NCI-H1436 (cell line): ENCODE measurements at regions not wholly inside any gene's neighbourhood (a gene's known extent, or its start where the extent isn't known, plus 50 kb on each side); places are given as distances from the start of the nearest gene placed in this dataset.
"Not testable (repeated sequence)": the region's sequence is repeated elsewhere in the genome, so short reads cannot be mapped to it uniquely, and the experiment has no call there.

Experiments
- DNase-seq: peaks from one replicate; lab custom pipeline; 2025; lab: John Stamatoyannopoulos, UW

DNA sequence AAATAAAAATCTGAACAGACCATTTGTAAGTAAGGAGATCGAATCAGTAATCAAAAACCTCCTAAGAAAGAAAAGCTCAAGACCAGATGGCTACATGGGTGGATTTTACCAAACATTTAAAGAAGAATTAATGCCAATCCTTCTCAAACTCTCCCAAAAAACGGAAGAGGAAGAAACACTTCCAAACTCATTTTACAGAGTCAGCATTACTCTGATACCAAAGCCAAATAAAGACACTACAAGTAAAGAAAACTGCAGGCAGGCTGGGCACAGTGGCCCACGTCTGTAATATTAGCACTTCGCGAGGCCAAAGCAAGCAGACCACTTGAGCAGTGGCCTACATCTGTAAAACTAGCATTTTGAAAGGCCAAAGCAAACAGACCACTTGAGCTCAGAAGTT, 159.8 kb downstream of the DPY19L2 start:
- no peak for DNase-seq

DNA sequence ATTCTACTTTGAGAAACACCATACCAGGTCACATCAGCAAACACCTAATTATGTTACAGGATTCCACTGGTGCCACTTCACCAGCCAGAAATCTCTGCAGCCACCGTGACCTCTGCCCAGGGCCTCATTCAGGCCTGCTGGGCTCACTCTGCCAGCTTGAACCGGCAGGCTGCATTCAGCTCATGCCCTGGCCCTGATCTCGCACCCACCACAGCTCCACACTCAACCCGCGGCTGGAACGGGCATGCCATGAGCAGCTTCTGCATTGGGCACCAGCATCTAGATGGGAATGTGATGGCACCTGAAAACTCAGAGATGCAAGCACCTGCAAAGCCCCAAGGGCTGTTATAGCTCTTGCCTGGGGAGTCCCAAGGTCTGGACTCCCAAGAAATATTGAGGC, 168.7 kb downstream of the DPY19L2 start:
- no peak for DNase-seq

GRCh38 chr12:63498239-63498638, 170.1 kb downstream of the DPY19L2 start:
- no peak for DNase-seq

- no peak for DNase-seq
Measured at GRCh38 chr12:63496654-63497053, 171.6 kb downstream of the DPY19L2 start.

DNA sequence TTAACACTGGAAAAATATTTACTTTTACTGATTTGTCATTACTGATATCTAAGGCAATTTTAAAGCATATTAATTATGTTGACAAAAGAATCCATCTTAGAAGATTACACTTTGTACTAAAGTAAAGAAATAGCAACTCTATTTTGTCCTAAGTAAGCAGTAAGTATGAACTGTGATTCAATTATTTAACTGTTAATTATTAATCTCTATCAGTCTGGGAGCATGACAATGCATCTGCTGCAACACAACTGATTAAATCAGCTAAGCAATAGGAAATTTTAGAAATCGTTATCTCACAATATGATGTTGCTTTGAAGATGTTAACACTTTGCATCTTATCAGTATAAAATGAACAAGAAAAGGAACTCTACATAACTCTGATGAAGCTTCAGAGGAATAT, 172.3 kb downstream of the DPY19L2 start:
- no peak for DNase-seq

GRCh38 chr12:63493357-63493756, 174.9 kb downstream of the DPY19L2 start:
- not testable (repeated sequence) for DNase-seq

GRCh38 chr12:63480186-63480585, 188.1 kb downstream of the DPY19L2 start:
- DNase-seq: no peak

DNA sequence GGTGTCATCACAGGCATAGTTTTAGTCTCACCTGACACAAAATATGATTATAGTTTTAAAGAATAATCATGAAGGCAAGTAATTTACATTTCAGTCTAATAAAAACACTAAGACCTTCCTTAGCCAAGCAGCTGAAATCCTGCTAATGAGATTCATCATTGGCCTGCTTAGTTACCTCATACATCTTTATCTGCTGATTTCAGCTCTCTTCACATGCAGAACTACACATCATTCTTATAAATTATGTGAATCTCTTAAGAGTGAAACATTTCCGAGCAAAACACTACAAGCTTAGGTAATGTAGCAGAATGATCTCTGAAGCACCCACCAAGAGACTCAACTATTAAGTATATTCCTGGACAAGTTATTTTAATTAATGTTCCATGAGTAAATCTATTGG, 198.1 kb downstream of the DPY19L2 start:
- no peak for DNase-seq

DNA sequence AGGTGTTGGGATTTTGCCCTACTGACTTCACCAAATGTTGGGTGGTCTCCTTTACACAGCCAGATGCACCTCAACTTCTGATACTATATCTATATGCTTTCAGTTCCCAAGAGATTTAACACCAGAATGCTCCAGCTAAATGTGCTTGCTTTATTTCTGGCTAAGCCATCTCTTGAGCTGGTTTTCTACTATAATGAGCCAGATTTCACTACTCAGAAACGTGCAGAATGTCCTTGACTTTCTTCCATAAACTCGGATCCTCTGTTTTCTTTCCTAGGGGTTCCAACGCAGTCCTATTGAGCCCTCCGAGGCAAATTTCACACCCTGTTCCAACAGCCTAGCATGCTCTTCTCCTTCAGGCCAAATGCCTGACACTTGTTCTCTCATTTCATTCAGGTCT, 200.3 kb downstream of the DPY19L2 start:
- DNase-seq: no peak

- DNase-seq: no peak
Measured at GRCh38 chr12:63457857-63458256, 210.4 kb downstream of the DPY19L2 start.

DNA sequence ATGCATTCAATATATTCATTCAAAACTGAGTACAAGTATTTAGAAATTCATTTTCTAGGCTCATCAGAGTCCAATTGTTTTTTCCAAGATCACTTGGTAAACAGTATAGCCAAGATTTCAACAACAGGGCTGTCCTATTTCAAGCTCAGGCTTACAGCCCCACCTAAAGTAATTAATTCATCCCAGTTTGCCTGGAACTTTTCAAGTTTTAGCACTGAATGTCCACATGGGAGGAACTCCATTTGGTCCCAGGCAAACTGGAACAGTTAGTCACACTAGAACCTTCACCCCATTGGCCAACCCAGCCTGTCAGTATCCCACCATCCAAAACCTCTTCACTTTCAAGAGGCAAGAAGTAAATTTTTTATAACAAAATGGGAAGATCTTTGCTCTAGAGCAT, 210.9 kb downstream of the DPY19L2 start:
- no peak for DNase-seq

DNA sequence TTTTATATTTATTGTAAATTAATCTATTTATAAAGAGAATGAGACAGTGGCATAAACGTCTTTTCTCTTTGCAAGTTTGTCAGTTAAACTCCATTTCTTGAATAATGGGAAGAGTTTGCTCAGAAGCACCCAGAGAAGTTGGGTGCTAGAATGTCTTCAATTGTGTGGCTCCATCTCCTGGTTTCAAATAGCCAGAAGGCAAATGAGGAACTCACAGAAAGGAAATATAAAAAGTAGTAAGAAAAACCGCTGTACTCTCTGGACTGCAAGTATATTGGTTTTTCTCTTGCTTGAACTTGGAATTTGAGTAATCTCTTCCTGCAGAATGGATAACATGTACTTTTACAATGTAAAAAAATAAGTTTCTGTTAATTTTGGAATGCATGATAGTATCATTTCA, 217.5 kb downstream of the DPY19L2 start:
- DNase-seq: no peak

DNA sequence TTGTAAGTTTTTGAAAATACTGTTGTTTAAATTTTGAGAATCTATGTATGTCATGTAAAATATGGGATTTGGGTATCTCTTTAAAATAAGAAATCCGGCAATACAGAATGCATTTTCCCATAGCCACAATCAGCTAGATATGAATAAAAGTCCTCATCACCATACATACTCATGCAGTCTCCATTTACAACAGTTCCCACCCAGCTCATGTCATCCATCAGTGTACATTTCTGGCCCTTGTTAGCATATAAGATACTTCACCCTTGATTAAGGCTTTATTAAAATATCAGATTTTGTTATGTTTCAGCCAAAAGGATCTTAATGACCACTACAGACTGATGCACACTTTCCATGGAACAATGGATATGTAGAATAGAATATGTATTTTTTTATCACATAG, 218.0 kb downstream of the DPY19L2 start:
- no peak for DNase-seq

- DNase-seq: no peak
Measured at GRCh38 chr12:63445224-63445880, 222.9 kb downstream of the DPY19L2 start.

- DNase-seq: no peak
Measured at GRCh38 chr12:63440048-63440447, 228.2 kb downstream of the DPY19L2 start.

GRCh38 chr12:63434384-63434783, 233.9 kb downstream of the DPY19L2 start:
- not testable (repeated sequence) for DNase-seq

- DNase-seq: not testable (repeated sequence)
Measured at GRCh38 chr12:63427969-63428368, 240.3 kb downstream of the DPY19L2 start.

DNA sequence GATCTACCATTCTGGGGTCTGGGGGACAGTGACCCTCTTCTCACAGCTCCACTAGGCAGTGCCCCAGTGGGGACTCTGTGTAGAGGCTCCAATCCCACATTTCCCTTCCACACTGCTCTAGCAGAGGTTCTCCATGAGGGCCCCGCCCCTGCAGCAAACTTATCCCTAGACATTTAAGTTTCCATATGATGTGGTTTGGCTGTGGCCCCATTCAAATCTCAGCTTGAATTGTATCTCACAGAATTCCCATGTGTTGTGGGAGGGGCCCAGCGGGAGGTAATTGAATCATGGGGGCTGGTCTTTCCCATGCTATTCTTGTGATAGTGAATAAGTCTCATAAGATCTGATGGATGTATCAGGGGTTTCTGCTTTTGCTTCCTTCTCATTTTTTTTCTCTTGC, 241.3 kb downstream of the DPY19L2 start:
- DNase-seq: not testable (repeated sequence)

DNA sequence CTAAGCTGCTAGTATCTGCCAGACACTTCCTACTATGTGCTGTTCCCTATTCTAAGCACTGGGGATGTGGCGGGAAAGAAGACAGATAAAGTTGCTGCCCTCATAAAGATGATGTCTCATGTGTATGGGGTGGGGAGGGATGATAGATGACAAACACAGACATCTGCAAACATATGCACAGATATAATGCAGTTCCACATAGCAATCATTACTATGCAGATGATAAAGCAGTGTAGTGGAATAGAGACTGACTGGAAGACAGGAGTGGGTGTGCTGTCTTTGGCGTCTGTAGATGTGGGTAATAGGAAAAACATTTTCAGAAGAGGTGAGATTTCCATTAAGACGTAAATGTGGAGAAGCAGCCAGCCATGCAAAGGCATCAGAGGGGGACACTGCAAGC, 243.6 kb downstream of the DPY19L2 start:
- DNase-seq: no peak

GRCh38 chr12:63423839-63424238, 244.5 kb downstream of the DPY19L2 start:
- DNase-seq: no peak

GRCh38 chr12:63420206-63420644, 248.1 kb downstream of the DPY19L2 start:
- peak; percentile 56 for DNase-seq

GRCh38 chr12:63419154-63419553, 249.1 kb downstream of the DPY19L2 start:
- no peak for DNase-seq

DNA sequence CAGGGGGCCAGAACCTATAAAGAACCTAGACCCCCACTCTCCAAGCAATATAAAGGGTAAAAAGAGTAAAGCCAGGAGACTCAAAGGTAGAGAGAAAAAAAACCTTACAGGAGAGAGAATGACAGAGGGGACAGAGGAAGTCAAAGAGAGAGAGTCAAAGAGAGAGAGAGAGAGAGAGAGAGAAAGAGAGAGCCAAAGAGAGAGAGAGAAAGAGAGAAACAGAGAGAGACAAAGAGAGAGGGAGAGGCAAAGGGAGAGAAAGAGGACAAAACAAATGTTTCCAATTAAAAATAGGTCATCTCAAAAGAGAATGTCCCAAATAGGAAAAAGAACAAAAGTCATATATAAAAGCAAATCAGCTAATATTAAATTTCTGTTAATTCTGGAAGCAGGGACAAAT, 251.5 kb downstream of the DPY19L2 start:
- no peak for DNase-seq

GRCh38 chr12:63415357-63415756, 252.9 kb downstream of the DPY19L2 start:
- DNase-seq: no peak
